Parathyroid adenoma (tissue), 2 donors: ENCODE measurements at regions not wholly inside any gene's neighbourhood (a gene's known extent, or its start where the extent isn't known, plus 50 kb on each side); places are given as distances from the start of the nearest gene placed in this dataset.

Source experiments
- H2AFZ ChIP-seq: fragments of 300-600 bp; sonication (generic); one replicate; pipeline ENCODE4 v1.7.0; 2017; ENCODE audit warnings: antibody characterized with exemption, mild to moderate bottlenecking
- H3K27ac ChIP-seq: fragments of 300-600 bp; sonication (generic); one replicate; pipeline ENCODE4 v1.7.0; 2017
- H3K27me3 ChIP-seq: fragments of 300-600 bp; sonication (generic); one replicate; pipeline ENCODE4 v1.7.0; 2017; ENCODE audit warnings: low read length; ENCODE audit not compliant: control insufficient read depth, insufficient read depth
- H3K36me3 ChIP-seq: fragments of 300-600 bp; sonication (generic); one replicate; pipeline ENCODE4 v1.7.0; 2017; ENCODE audit warnings: low read length; ENCODE audit not compliant: control insufficient read depth, insufficient read depth
- H3K4me1 ChIP-seq: fragments of 300-600 bp; sonication (generic); one replicate; pipeline ENCODE4 v1.7.0; 2017; ENCODE audit warnings: control low read depth
- H3K4me2 ChIP-seq: fragments of 300-600 bp; sonication (generic); one replicate; pipeline ENCODE4 v1.7.0; 2017; ENCODE audit warnings: low read length
- H3K4me3 ChIP-seq: fragments of 300-600 bp; sonication (generic); one replicate; pipeline ENCODE4 v1.7.0; 2017; ENCODE audit warnings: low read depth, low read length
- H3K79me2 ChIP-seq: fragments of 300-600 bp; sonication (generic); one replicate; pipeline ENCODE4 v1.7.0; 2017; ENCODE audit warnings: control low read depth
- H3K9ac ChIP-seq: fragments of 300-600 bp; sonication (generic); one replicate; pipeline ENCODE4 v1.7.0; 2017; ENCODE audit warnings: mild to moderate bottlenecking
- H3K9me3 ChIP-seq: fragments of 300-600 bp; sonication (generic); one replicate; pipeline ENCODE4 v1.7.0; 2017; ENCODE audit warnings: low read length; ENCODE audit not compliant: control insufficient read depth
- TF ChIP-seq, protein P1 (sequence below): fragments of 300-600 bp; sonication (generic); IDR thresholded peaks from one replicate; pipeline ENCODE4 v1.7.0; 2017; ENCODE audit warnings: antibody characterized with exemption, mild to moderate bottlenecking
- donor health status: primary hyperparathyroidism.

DNA sequence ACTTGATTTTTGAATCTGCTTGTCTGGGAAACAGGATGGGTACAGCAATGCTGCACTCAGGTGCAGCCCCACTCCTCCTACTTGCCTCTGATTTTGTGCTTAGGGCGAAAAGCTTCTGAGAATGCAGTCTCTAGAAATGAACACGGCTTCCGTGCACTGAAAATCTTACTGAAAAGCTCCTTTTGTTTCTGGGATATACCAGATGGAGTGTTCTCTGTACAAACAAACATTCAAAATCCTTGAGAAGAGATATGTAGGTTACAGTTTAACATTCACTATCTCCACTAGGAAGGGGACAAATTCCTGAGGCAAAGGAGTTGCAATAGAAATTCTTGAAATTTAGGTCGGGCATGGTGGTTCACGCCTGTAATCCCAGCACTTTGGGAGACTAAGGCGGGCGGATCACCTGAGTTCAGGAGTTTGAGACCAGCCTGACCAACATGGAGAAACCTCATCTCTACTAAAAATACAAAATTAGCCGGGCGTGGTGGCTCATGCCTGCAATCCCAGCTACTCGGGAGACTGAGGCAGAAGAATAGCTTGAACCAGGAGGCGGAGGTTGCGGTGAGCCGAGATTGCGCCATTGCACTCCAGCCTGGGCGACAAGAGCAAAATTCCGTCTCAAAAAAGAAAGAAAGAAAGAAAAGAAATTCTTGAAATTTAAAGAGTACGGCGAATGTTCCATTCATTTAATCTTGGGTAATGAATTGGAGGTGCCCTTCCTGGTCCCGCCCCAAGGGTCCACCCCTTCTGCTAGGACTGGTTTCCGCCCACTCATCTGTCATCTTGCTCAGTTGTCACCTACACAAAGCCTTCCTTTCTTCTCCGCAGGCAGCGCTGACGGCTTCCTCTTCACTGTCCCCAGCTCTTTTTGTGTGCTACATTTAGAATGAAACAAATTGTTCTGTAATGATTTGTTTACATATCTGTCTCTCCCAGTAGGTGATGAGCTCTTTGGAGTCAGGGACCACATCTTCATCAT is 92.4 kb downstream of the SOCS6 start:
- no peak overlapping the region for H3K4me2 ChIP-seq
- TF ChIP-seq, protein P1, sequence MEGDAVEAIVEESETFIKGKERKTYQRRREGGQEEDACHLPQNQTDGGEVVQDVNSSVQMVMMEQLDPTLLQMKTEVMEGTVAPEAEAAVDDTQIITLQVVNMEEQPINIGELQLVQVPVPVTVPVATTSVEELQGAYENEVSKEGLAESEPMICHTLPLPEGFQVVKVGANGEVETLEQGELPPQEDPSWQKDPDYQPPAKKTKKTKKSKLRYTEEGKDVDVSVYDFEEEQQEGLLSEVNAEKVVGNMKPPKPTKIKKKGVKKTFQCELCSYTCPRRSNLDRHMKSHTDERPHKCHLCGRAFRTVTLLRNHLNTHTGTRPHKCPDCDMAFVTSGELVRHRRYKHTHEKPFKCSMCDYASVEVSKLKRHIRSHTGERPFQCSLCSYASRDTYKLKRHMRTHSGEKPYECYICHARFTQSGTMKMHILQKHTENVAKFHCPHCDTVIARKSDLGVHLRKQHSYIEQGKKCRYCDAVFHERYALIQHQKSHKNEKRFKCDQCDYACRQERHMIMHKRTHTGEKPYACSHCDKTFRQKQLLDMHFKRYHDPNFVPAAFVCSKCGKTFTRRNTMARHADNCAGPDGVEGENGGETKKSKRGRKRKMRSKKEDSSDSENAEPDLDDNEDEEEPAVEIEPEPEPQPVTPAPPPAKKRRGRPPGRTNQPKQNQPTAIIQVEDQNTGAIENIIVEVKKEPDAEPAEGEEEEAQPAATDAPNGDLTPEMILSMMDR: no peak
- H3K4me3 ChIP-seq: no peak overlapping the region
- H3K27me3 ChIP-seq: no peaks in the 10 kb centered on the region
- no peak overlapping the region for H2AFZ ChIP-seq
- no peaks in the 10 kb centered on the region for H3K79me2 ChIP-seq
- H3K9ac ChIP-seq: no peak overlapping the region
- no peaks in the 10 kb centered on the region for H3K9me3 ChIP-seq
- no peaks in the 10 kb centered on the region for H3K4me1 ChIP-seq
- H3K27ac ChIP-seq: no peak overlapping the region
- no peaks in the 10 kb centered on the region for H3K36me3 ChIP-seq
